Liver (tissue), 3 donors: ENCODE measurements at regions not wholly inside any gene's neighbourhood (a gene's known extent, or its start where the extent isn't known, plus 50 kb on each side); places are given as distances from the start of the nearest gene placed in this dataset.

ENCODE experiments used
- ATF3 ChIP-seq: IDR thresholded peaks from 2 replicates; pipeline ENCODE4 v1.6.1; 2016; ENCODE audit warnings: antibody characterized with exemption
- CTCF ChIP-seq: fragments of 150-350 bp; IDR thresholded peaks from 2 replicates; pipeline ENCODE4 v1.5.1; 2017; ENCODE audit warnings: improper control_type of control experiment, low read depth, low read length; ENCODE audit not compliant: missing input control
- GABPA ChIP-seq, 2 donors: IDR thresholded peaks in 1 of 2; conservative IDR thresholded peaks in 1 of 2; 2 replicates each; pipeline ENCODE4 v1.6.1; 2016; ENCODE audit warnings: antibody characterized with exemption in 2 of 2, mild to moderate bottlenecking in 1 of 2, moderate library complexity in 1 of 2
- JUND ChIP-seq, 2 donors: IDR thresholded peaks; 2 replicates each; pipeline ENCODE4 v1.6.1; 2016; ENCODE audit warnings: antibody characterized with exemption in 2 of 2
- RAD21 ChIP-seq, 2 donors: IDR thresholded peaks; 2 replicates each; pipeline ENCODE4 v1.6.1; 2016; ENCODE audit warnings: antibody characterized with exemption in 2 of 2, mild to moderate bottlenecking in 2 of 2
- SP1 ChIP-seq: IDR thresholded peaks from 2 replicates; pipeline ENCODE4 v1.6.1; 2018; ENCODE audit warnings: antibody characterized with exemption, mild to moderate bottlenecking
- TF ChIP-seq, protein P1 (sequence below): IDR thresholded peaks from 2 replicates; pipeline ENCODE4 v1.6.1; 2016; ENCODE audit warnings: antibody characterized with exemption
- donor health status: healthy.
- donor health status: healthy.

DNA sequence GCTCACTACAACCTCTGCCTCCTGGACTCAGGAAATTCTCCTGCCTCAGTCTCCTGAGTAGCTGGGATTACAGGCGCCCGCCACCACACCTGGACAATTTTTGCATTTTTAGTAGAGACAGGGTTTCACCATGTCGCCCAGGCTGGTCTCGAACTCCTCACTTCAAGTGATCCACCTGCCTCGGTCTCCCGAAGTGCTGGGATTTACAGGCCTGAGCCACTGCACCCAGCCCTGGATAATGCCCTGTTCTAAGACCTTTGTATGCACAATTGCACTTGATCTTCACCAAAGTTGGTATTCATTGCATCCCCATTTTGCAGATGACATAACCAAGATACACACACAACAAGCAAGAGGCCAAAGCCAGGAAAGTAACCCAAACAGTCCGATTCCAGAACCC, 97.7 kb upstream of the CARD11 start:
- TF ChIP-seq GABPA (IDR thresholded peaks at IDR 0.05 in 1 of 2, conservative IDR thresholded peaks at IDR 0.05 in 1 of 2) (no peak), ATF3 (no peak), CTCF (no peak), RAD21 (IDR thresholded peaks at IDR 0.05) (no peak), SP1 (no peak), JUND (IDR thresholded peaks at IDR 0.05) (no peak)
- TF ChIP-seq, protein P1, sequence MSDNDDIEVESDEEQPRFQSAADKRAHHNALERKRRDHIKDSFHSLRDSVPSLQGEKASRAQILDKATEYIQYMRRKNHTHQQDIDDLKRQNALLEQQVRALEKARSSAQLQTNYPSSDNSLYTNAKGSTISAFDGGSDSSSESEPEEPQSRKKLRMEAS, result no peak
